B cell (primary cell): ENCODE measurements at regions not wholly inside any gene's neighbourhood (a gene's known extent, or its start where the extent isn't known, plus 50 kb on each side); places are given as distances from the start of the nearest gene placed in this dataset.

Experiments used
- ATAC-seq: fragments of 200-7000 bp; cut with Tn5 transposase; one replicate; pipeline ENCODE4 v1.10.0; 2021; ENCODE audit warnings: low read depth, mild to moderate bottlenecking, moderate number of reproducible peaks, moderate library complexity
- CTCF ChIA-PET: fragments of 350-600 bp; sonication (Branson Sonifier 250); formaldehyde crosslinking; loops from one replicate; lab custom pipeline; 2021; ENCODE audit warnings: antibody characterized with exemption, inconsistent platforms; lab: Charles Lee
- POLR2A ChIA-PET: fragments of 350-600 bp; sonication (Branson Sonifier 250); formaldehyde crosslinking; loops from one replicate; lab custom pipeline; 2021; ENCODE audit warnings: antibody characterized with exemption; lab: Charles Lee
- DNase-seq: peaks from one replicate; pipeline ENCODE4 v3.0.0; 2013
- H2AFZ ChIP-seq: 2 replicates; pipeline ENCODE4 v1.6.1; 2012; ENCODE audit warnings: mild to moderate bottlenecking, low read depth, low read length; ENCODE audit not compliant: insufficient read depth, poor library complexity, severe bottlenecking
- H3K27ac ChIP-seq, 2 donors: 1 replicate in 1 of 2; 2 replicates in 1 of 2; pipeline ENCODE4 v1.5.1; 2012 to 2013; ENCODE audit warnings: low read length in 2 of 2, mild to moderate bottlenecking in 2 of 2, moderate library complexity in 1 of 2
- H3K27me3 ChIP-seq, 4 experiments: fragments of 200-600 bp in 1 of 4; sonication (generic) in 1 of 4; replicated peaks in 1 of 4; 1 replicate in 2 of 4; 2 replicates in 2 of 4; pipeline versions ENCODE4 v1.6.1 to v1.7.0; 2013 to 2016; ENCODE audit warnings: low read length in 3 of 4, mild to moderate bottlenecking in 2 of 4, mixed read lengths in 1 of 4, moderate library complexity in 1 of 4; ENCODE audit not compliant: insufficient read depth in 4 of 4, control insufficient read depth in 3 of 4; ENCODE audit errors: control extremely low read depth in 1 of 4
- H3K36me3 ChIP-seq, 2 experiments: replicated peaks in 1 of 2; 1 replicate in 1 of 2; 2 replicates in 1 of 2; pipeline versions ENCODE4 v1.6.1 to v1.7.1; 2013; ENCODE audit warnings: low read length in 1 of 2; ENCODE audit not compliant: insufficient read depth in 2 of 2, control insufficient read depth in 1 of 2; ENCODE audit errors: control extremely low read depth in 1 of 2, extremely low read depth in 1 of 2
- H3K4me1 ChIP-seq, 2 donors: fragments of 200-600 bp in 1 of 2; sonication (generic) in 1 of 2; 1 replicate in 1 of 2; 2 replicates in 1 of 2; pipeline versions ENCODE4 v1.5.1 to v1.6.1; 2013 to 2017; ENCODE audit warnings: low read length in 2 of 2; ENCODE audit not compliant: control insufficient read depth in 2 of 2, insufficient read depth in 2 of 2
- H3K4me2 ChIP-seq: replicated peaks from 2 replicates; pipeline ENCODE3; 2012; ENCODE audit warnings: mild to moderate bottlenecking, low read depth, low read length; ENCODE audit not compliant: poor library complexity, severe bottlenecking
- H3K4me3 ChIP-seq, 5 experiments: fragments of 200-600 bp in 1 of 5; sonication (generic) in 1 of 5; 1 replicate in 3 of 5; 2 replicates in 2 of 5; pipeline versions ENCODE4 v1.5.1 to v1.7.0; 2011 to 2016; ENCODE audit warnings: low read length in 4 of 5, mild to moderate bottlenecking in 4 of 5, low read depth in 2 of 5, control low read depth in 1 of 5, moderate library complexity in 1 of 5; ENCODE audit not compliant: insufficient read depth in 1 of 5; ENCODE audit errors: control extremely low read depth in 1 of 5, extremely low read depth in 1 of 5
- H3K79me2 ChIP-seq: fragments of 200-600 bp; sonication (generic); one replicate; pipeline ENCODE4 v1.6.0; 2016; ENCODE audit warnings: low read length; ENCODE audit not compliant: control insufficient read depth, insufficient read depth
- H3K9ac ChIP-seq: fragments of 200-600 bp; sonication (generic); 2 replicates; pipeline ENCODE4 v1.6.1; 2017; ENCODE audit warnings: mild to moderate bottlenecking, low read length, moderate library complexity
- H3K9me3 ChIP-seq, 3 donors: one replicate each; pipeline versions ENCODE4 v1.6.1 to v1.7.1; 2013; ENCODE audit warnings: low read length in 2 of 3; ENCODE audit not compliant: control insufficient read depth in 2 of 3, insufficient read depth in 1 of 3; ENCODE audit errors: control extremely low read depth in 1 of 3
- H4K20me1 ChIP-seq: 2 replicates; pipeline ENCODE4 v1.6.0; 2012; ENCODE audit warnings: mild to moderate bottlenecking, low read length; ENCODE audit not compliant: insufficient read depth, control insufficient read depth, poor library complexity, severe bottlenecking
- H3K27ac Mint-ChIP-seq: one replicate; pipeline ENCODE4 v1.8.0; 2021; ENCODE audit warnings: mixed read lengths
- H3K27me3 Mint-ChIP-seq: one replicate; pipeline ENCODE4 v1.8.0; 2021; ENCODE audit warnings: mixed read lengths
- H3K4me1 Mint-ChIP-seq: one replicate; pipeline ENCODE4 v1.8.0; 2021; ENCODE audit warnings: mixed read lengths
- H3K4me3 Mint-ChIP-seq: one replicate; pipeline ENCODE4 v1.8.0; 2021; ENCODE audit warnings: mixed read lengths
- H3K9me3 Mint-ChIP-seq: one replicate; pipeline ENCODE4 v1.8.0; 2022; ENCODE audit warnings: mixed read lengths; ENCODE audit not compliant: insufficient read depth
- EZH2 ChIP-seq: IDR thresholded peaks from 2 replicates; pipeline ENCODE4 v1.6.1; 2012; ENCODE audit warnings: borderline replicate concordance, low read depth, mild to moderate bottlenecking, moderate library complexity, low read length; ENCODE audit not compliant: insufficient read depth, poor library complexity, severe bottlenecking
- WGBS: methylation state at CpG from one replicate; pipeline ENCODE4 v1.1.5; 2013; ENCODE audit warnings: missing lambda C conversion rate; ENCODE audit not compliant: insufficient coverage; 5-methylcytosine and 5-hydroxymethylcytosine counted together
- intact Hi-C: fragments of 100-400 bp; cut with micrococcal nuclease; formaldehyde crosslinking; loops from one replicate; pipeline ENCODE4 v1.10.0; 2022
- TF ChIP-seq, protein P1 (sequence below): fragments of 200-600 bp; IDR thresholded peaks from one replicate; pipeline ENCODE4 v1.8.0; 2022; ENCODE audit warnings: antibody characterized with exemption, mild to moderate bottlenecking

DNA sequence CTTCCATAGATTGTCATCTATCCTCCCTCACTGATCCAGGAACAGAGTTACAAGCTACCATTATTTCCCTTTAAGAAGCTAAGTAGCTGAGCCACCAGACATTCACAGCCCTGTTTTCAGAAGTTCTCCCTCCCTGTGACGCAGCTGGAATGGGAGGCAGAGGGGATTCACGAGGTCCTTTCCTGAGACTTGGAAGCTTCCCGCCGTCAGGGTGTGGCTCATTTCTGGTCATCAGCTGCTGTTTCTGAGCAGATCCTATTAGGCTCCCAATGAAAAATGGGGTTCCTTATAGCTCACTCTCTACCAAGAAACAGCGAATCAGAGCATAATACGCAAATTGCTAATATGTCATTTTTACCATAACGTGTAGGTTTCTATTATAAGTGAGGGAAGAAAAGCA is 559.3 kb upstream of the ID2 start:
- no peak overlapping the region for H2AFZ ChIP-seq
- ATAC-seq, result no peak
- POLR2A ChIA-PET, result no interaction called here
- TF ChIP-seq, protein P1, sequence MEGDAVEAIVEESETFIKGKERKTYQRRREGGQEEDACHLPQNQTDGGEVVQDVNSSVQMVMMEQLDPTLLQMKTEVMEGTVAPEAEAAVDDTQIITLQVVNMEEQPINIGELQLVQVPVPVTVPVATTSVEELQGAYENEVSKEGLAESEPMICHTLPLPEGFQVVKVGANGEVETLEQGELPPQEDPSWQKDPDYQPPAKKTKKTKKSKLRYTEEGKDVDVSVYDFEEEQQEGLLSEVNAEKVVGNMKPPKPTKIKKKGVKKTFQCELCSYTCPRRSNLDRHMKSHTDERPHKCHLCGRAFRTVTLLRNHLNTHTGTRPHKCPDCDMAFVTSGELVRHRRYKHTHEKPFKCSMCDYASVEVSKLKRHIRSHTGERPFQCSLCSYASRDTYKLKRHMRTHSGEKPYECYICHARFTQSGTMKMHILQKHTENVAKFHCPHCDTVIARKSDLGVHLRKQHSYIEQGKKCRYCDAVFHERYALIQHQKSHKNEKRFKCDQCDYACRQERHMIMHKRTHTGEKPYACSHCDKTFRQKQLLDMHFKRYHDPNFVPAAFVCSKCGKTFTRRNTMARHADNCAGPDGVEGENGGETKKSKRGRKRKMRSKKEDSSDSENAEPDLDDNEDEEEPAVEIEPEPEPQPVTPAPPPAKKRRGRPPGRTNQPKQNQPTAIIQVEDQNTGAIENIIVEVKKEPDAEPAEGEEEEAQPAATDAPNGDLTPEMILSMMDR, result no peak
- TF ChIP-seq EZH2, result no peak
- H3K4me2 ChIP-seq, result no peak overlapping the region
- H3K9me3 ChIP-seq, result no peaks in the 10 kb centered on the region
- H3K27me3 ChIP-seq, result no peaks in the 10 kb centered on the region
- H3K79me2 ChIP-seq, result no peaks in the 10 kb centered on the region
- H3K4me1 Mint-ChIP-seq, result no peaks in the 10 kb centered on the region
- no peak overlapping the region for H3K4me3 Mint-ChIP-seq
- H3K9me3 Mint-ChIP-seq, result no peaks in the 10 kb centered on the region
- no peak overlapping the region for H3K27ac Mint-ChIP-seq
- no peak overlapping the region for H3K9ac ChIP-seq
- peaks cover 29% of the 10 kb centered on the region for H3K27me3 Mint-ChIP-seq
- no peak overlapping the region for H3K27ac ChIP-seq
- H3K4me1 ChIP-seq, result no peaks in the 10 kb centered on the region
- no peak overlapping the region for H3K4me3 ChIP-seq
- no peak for DNase-seq
- H3K36me3 ChIP-seq, result no peaks in the 10 kb centered on the region
- H4K20me1 ChIP-seq, result no peaks in the 10 kb centered on the region
- CTCF ChIA-PET, result no interaction called here
- 91% methylated on average over 4 of the region's 7 CpGs for WGBS
- intact Hi-C loops, result no loop called here

DNA sequence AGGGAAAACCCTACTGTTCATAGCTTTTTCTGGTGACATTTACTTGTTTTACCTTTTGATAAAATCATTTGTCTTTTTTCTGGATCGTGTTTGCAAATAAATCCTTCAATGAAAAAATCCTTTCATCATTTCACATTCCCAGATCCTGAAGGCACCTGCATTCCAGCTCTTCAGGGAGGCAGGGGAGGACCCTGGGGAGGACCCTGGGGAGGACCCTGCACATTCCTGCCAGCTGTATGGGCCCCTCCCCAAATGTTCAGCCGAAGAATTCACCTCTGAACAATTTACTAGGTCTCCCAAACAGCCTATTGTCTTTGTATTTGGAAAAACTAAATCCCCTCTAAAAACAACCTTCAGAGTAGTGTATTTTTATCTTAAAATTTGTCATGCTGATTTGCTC is 558.4 kb upstream of the ID2 start:
- Mint-ChIP-seq H3K27me3 (peaks cover 29% of the 10 kb centered on the region), H3K9me3 (no peaks in the 10 kb centered on the region), H3K4me1 (no peaks in the 10 kb centered on the region), H3K4me3 (no peak overlapping the region), H3K27ac (no peak overlapping the region)
- Histone ChIP-seq H3K27me3 (no peaks in the 10 kb centered on the region), H3K4me2 (no peak overlapping the region), H3K9ac (no peak overlapping the region), H2AFZ (no peak overlapping the region), H3K9me3 (no peaks in the 10 kb centered on the region), H3K36me3 (no peaks in the 10 kb centered on the region), H4K20me1 (no peaks in the 10 kb centered on the region), H3K79me2 (no peaks in the 10 kb centered on the region), H3K4me3 (no peak overlapping the region), H3K4me1 (no peaks in the 10 kb centered on the region), H3K27ac (no peak overlapping the region)
- DNase-seq (no peak), ATAC-seq (no peak)
- TF ChIP-seq, protein P1, result no peak
- TF ChIP-seq EZH2, result no peak
- POLR2A ChIA-PET, result no interaction called here
- CTCF ChIA-PET, result no interaction called here
- intact Hi-C loops, result no loop called here
- no CpG with 5 or more reads among the region's 2 CpGs for WGBS
